ENCODE measurements at regions not wholly inside any gene's neighbourhood (a gene's known extent, or its start where the extent isn't known, plus 50 kb on each side); places are given as distances from the start of the nearest gene placed in this dataset.

GRCh38 chr3:181660337-181660736, 51.4 kb upstream of the SOX2 start:
- DNase-seq = no peak

GRCh38 chr3:181637456-181637855, 74.3 kb upstream of the SOX2 start:
- DNase-seq = no peak

- DNase-seq = peak; percentile 18
These were observed 74.7 kb upstream of the SOX2 start for GRCh38 chr3:181637056-181637455.

GRCh38 chr3:181635141-181635540, 76.6 kb upstream of the SOX2 start:
- DNase-seq = no peak

- no peak for DNase-seq
These were observed 78.2 kb upstream of the SOX2 start for GRCh38 chr3:181633556-181633955.

GRCh38 chr3:181631901-181632300, 79.8 kb upstream of the SOX2 start:
- DNase-seq = peak; percentile 92

- DNase-seq = no peak
These were observed 80.9 kb upstream of the SOX2 start for GRCh38 chr3:181630853-181631252.

GRCh38 chr3:181629711-181630110, 82.0 kb upstream of the SOX2 start:
- no peak for DNase-seq

- no peak for DNase-seq
These were observed 82.7 kb upstream of the SOX2 start for GRCh38 chr3:181629029-181629428.

GRCh38 chr3:181628384-181628783, 83.3 kb upstream of the SOX2 start:
- no peak for DNase-seq

- peak; percentile 58 for DNase-seq
These were observed 85.7 kb upstream of the SOX2 start for GRCh38 chr3:181626036-181626435.

GRCh38 chr3:181623924-181624694, 87.6 kb upstream of the SOX2 start:
- DNase-seq = peak; percentile 85

- peak; percentile 10 for DNase-seq
These were observed 89.4 kb upstream of the SOX2 start for GRCh38 chr3:181622365-181622764.

- no peak for DNase-seq
These were observed 91.8 kb upstream of the SOX2 start for GRCh38 chr3:181619897-181620296.

- no peak for DNase-seq
These were observed 93.5 kb upstream of the SOX2 start for GRCh38 chr3:181618260-181618659.

- no peak for DNase-seq
These were observed 95.3 kb upstream of the SOX2 start for GRCh38 chr3:181616088-181617070.

GRCh38 chr3:181615666-181616065, 96.1 kb upstream of the SOX2 start:
- no peak for DNase-seq

- peak; percentile 6 for DNase-seq
These were observed 96.8 kb upstream of the SOX2 start for GRCh38 chr3:181614878-181615277.

GRCh38 chr3:181613813-181614212, 97.9 kb upstream of the SOX2 start:
- DNase-seq = no peak

- no peak for DNase-seq
These were observed 98.5 kb upstream of the SOX2 start for GRCh38 chr3:181613191-181613590.

GRCh38 chr3:181610973-181611265, 100.8 kb upstream of the SOX2 start:
- DNase-seq = peak; percentile 85

GRCh38 chr3:181610083-181610972, 101.4 kb upstream of the SOX2 start:
- DNase-seq = peak; percentile 49
